ENCODE measurements at regions not wholly inside any gene's neighbourhood (a gene's known extent, or its start where the extent isn't known, plus 50 kb on each side); places are given as distances from the start of the nearest gene placed in this dataset.

DNA sequence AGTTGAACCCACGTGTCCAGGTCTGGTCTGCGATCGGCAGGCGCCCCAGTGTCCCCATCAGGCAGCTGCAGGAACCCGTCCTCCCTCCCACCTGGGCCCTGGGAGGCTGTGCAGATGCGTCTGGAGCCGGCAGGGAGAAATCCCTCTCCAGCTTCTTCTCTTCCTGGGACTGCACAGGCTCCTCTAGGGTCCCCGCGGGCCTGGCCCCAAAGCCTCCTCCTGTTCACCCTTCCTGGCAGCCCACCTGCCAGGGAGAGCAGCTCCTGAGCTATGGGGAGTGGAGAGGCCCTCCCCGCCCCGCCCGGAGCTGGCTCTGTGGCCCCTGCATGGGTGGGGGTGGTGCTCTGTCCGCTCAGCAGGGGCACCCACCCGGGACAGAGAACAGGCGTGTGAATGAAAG lies 179.2 kb upstream of the ALKAL2 start:
- DNase-seq (no peak), ATAC-seq (ENCODE audit: insufficient read depth, low read depth) (no peak)
- Histone ChIP-seq H3K4me3 (ENCODE audit: low read depth in 1 of 2, low read length in 2 of 2) (no peak overlapping the region), H3K4me2 (ENCODE audit: insufficient read depth, low read length) (no peak overlapping the region), H3K9me3 (ENCODE audit: insufficient read depth, low read length, severe bottlenecking) (no peaks in the 10 kb centered on the region), H3K27ac (ENCODE audit: low read length) (no peak overlapping the region), H2AFZ (ENCODE audit: low read depth, low read length) (no peak overlapping the region), H3K27me3 (ENCODE audit: insufficient read depth, low read length, poor library complexity) (peaks cover 10% of the 10 kb centered on the region), H3K9ac (ENCODE audit: low read depth, low read length) (no peak overlapping the region), H3K79me2 (ENCODE audit: insufficient read depth, low read length) (no peaks in the 10 kb centered on the region), H3K36me3 (ENCODE audit: insufficient read depth, low read length) (no peaks in the 10 kb centered on the region), H3K4me1 (ENCODE audit: insufficient read depth, low read length) (no peaks in the 10 kb centered on the region), H4K20me1 (ENCODE audit: insufficient read depth, low read length) (no peaks in the 10 kb centered on the region)
- TF ChIP-seq EZH2 (IDR thresholded peaks at IDR 0.05; ENCODE audit: borderline replicate concordance, low read depth, low read length, severe bottlenecking) = no peak
- TF ChIP-seq, protein P1, sequence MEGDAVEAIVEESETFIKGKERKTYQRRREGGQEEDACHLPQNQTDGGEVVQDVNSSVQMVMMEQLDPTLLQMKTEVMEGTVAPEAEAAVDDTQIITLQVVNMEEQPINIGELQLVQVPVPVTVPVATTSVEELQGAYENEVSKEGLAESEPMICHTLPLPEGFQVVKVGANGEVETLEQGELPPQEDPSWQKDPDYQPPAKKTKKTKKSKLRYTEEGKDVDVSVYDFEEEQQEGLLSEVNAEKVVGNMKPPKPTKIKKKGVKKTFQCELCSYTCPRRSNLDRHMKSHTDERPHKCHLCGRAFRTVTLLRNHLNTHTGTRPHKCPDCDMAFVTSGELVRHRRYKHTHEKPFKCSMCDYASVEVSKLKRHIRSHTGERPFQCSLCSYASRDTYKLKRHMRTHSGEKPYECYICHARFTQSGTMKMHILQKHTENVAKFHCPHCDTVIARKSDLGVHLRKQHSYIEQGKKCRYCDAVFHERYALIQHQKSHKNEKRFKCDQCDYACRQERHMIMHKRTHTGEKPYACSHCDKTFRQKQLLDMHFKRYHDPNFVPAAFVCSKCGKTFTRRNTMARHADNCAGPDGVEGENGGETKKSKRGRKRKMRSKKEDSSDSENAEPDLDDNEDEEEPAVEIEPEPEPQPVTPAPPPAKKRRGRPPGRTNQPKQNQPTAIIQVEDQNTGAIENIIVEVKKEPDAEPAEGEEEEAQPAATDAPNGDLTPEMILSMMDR (IDR thresholded peaks at IDR 0.05; ENCODE audit: borderline replicate concordance, extremely low read depth, low read length, poor library complexity, severe bottlenecking) = no peak

DNA sequence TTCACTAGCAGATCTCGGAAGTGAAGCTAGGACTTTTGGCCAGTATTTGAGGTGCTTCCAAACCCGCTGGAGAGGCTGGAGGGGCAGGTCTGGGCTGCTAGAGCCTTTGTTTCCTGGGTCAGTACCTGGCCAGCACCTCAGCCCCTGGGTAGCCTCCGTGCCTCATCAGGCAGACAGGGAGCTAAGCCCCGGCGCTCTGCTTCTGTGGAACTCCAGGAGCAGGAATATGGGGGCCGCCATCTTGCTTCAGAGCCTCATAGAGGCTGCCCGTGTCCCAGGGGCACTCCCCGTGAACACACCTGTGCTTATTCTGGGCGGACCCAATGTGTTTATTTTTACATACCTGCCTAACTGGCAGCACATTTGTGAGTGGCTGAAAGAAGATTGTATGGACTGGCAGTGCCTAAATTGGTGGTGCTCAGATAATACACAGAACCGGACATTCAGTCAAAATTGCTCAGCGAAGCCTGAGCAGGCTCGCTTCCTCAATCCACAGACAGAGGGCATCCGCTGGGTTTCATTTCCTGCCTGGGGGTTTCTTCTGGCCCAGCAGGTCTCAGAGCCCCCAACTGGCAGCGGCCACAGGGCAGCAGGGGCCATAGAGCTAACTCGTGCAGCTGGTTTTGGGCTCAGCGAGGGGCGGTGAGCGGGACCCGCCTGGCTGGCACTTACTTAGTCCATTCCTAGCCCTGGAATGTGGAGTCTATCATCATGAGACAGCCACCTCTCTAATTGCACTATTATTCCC lies 176.8 kb upstream of the ALKAL2 start:
- no peaks in the 10 kb centered on the region for H4K20me1 ChIP-seq (ENCODE audit: insufficient read depth, low read length)
- no peak overlapping the region for H3K27ac ChIP-seq (ENCODE audit: low read length)
- H3K9me3 ChIP-seq (ENCODE audit: insufficient read depth, low read length, severe bottlenecking) = no peaks in the 10 kb centered on the region
- H3K79me2 ChIP-seq (ENCODE audit: insufficient read depth, low read length) = no peaks in the 10 kb centered on the region
- H3K4me2 ChIP-seq (ENCODE audit: insufficient read depth, low read length) = no peak overlapping the region
- no peak overlapping the region for H3K9ac ChIP-seq (ENCODE audit: low read depth, low read length)
- no peak for TF ChIP-seq EZH2 (IDR thresholded peaks at IDR 0.05; ENCODE audit: borderline replicate concordance, low read depth, low read length, severe bottlenecking)
- TF ChIP-seq, protein P1 (IDR thresholded peaks at IDR 0.05; ENCODE audit: borderline replicate concordance, extremely low read depth, low read length, poor library complexity, severe bottlenecking) = peak; percentile 15
- no peak overlapping the region for H3K4me3 ChIP-seq (ENCODE audit: low read depth in 1 of 2, low read length in 2 of 2)
- no peak for ATAC-seq (ENCODE audit: insufficient read depth, low read depth)
- 0 out of 2 replicates have a peak, but pooled peaks cover 3% of the 10 kb centered on the region for H3K4me1 ChIP-seq (ENCODE audit: insufficient read depth, low read length)
- H3K36me3 ChIP-seq (ENCODE audit: insufficient read depth, low read length) = no peaks in the 10 kb centered on the region
- H3K27me3 ChIP-seq (ENCODE audit: insufficient read depth, low read length, poor library complexity) = peaks cover 24% of the 10 kb centered on the region
- no peak for DNase-seq
- no peak overlapping the region for H2AFZ ChIP-seq (ENCODE audit: low read depth, low read length)

DNA sequence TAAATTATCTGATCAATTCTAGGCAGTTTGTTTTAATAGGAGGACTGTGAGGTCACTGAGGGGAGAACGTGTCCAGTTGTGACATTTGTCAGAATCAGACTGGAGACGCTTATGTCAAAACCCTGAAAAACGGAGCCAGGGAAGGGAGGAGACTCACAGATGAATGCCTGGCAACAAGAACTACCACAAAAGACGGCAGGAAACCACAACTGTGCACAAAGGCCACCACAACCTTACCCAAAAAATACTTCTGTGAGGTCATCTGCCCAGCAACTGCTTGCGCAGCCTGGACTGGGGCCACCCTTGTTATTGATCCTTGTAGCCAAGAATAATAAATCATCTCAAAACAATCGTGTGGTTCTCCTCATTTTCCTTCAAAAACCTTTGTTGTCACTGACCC lies 173.0 kb upstream of the ALKAL2 start:
- peak; percentile 28 for DNase-seq
- no peak overlapping the region for H3K27ac ChIP-seq (ENCODE audit: low read length)
- no peak for TF ChIP-seq EZH2 (IDR thresholded peaks at IDR 0.05; ENCODE audit: borderline replicate concordance, low read depth, low read length, severe bottlenecking)
- TF ChIP-seq, protein P1 (IDR thresholded peaks at IDR 0.05; ENCODE audit: borderline replicate concordance, extremely low read depth, low read length, poor library complexity, severe bottlenecking) = no peak
- H3K4me3 ChIP-seq (ENCODE audit: low read depth in 1 of 2, low read length in 2 of 2) = no peak overlapping the region
- peak; percentile 66 for ATAC-seq (ENCODE audit: insufficient read depth, low read depth)
- H3K27me3 ChIP-seq (ENCODE audit: insufficient read depth, low read length, poor library complexity) = peaks cover 28% of the 10 kb centered on the region
- no peaks in the 10 kb centered on the region for H3K9me3 ChIP-seq (ENCODE audit: insufficient read depth, low read length, severe bottlenecking)
- no peaks in the 10 kb centered on the region for H3K79me2 ChIP-seq (ENCODE audit: insufficient read depth, low read length)
- H3K4me1 ChIP-seq (ENCODE audit: insufficient read depth, low read length) = 0 out of 2 replicates have a peak, but pooled peaks cover 3% of the 10 kb centered on the region
- H2AFZ ChIP-seq (ENCODE audit: low read depth, low read length) = no peak overlapping the region
- H4K20me1 ChIP-seq (ENCODE audit: insufficient read depth, low read length) = no peaks in the 10 kb centered on the region
- H3K9ac ChIP-seq (ENCODE audit: low read depth, low read length) = no peak overlapping the region
- no peak overlapping the region for H3K4me2 ChIP-seq (ENCODE audit: insufficient read depth, low read length)
- no peaks in the 10 kb centered on the region for H3K36me3 ChIP-seq (ENCODE audit: insufficient read depth, low read length)
